ENCODE measurements at regions not wholly inside any gene's neighbourhood (a gene's known extent, or its start where the extent isn't known, plus 50 kb on each side); places are given as distances from the start of the nearest gene placed in this dataset.

DNA sequence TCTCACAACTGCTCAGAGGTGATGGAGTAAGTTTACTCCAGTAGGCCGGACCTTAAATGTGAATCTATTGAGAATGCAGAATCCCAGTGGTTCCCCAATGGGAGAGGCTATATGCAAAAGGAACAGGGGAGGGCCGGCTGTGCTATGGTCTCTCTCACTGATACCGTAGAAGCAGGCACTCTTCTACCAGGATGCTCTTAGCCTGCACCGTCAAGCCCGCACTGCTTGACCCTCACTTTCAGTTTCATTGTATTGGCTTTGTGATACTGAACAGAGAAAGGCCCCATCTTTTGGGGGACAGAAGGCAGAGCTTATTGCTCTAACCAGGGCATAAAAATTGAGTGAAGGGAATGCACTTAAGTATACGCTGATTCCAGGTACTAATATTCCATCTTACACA is 615.0 kb upstream of the RGMB start:
- no peaks in the 10 kb centered on the region for H3K36me3 ChIP-seq (ENCODE audit: insufficient read depth, low read length)
- H3K4me1 ChIP-seq (ENCODE audit: insufficient read depth, low read length, severe bottlenecking): no peaks in the 10 kb centered on the region
- no peaks in the 10 kb centered on the region for H3K9me2 ChIP-seq (ENCODE audit: low read depth, low read length)
- H2AFZ ChIP-seq (ENCODE audit: low read length): no peak overlapping the region
- H3F3A ChIP-seq (ENCODE audit: insufficient read depth, low read length): no peaks in the 10 kb centered on the region
- H4K20me1 ChIP-seq (ENCODE audit: insufficient read depth, low read length): no peaks in the 10 kb centered on the region
- H3K79me2 ChIP-seq (ENCODE audit: insufficient read depth, low read length): no peaks in the 10 kb centered on the region
- H3K4me2 ChIP-seq (ENCODE audit: low read length): no peak overlapping the region
- H3K27me3 ChIP-seq (ENCODE audit: insufficient read depth, low read length): no peaks in the 10 kb centered on the region
- H3K4me3 ChIP-seq (ENCODE audit: low read depth, low read length, poor library complexity, severe bottlenecking): no peak overlapping the region
- H3K27ac ChIP-seq (ENCODE audit: low read depth, low read length, poor library complexity, severe bottlenecking): no peak overlapping the region
- no peaks in the 10 kb centered on the region for H3K9me3 ChIP-seq (ENCODE audit: low read length)
- TF ChIP-seq EZH2 (IDR thresholded peaks at IDR 0.05; ENCODE audit: borderline replicate concordance, low read length): no peak
- H3K9ac ChIP-seq (ENCODE audit: low read length): no peak overlapping the region

DNA sequence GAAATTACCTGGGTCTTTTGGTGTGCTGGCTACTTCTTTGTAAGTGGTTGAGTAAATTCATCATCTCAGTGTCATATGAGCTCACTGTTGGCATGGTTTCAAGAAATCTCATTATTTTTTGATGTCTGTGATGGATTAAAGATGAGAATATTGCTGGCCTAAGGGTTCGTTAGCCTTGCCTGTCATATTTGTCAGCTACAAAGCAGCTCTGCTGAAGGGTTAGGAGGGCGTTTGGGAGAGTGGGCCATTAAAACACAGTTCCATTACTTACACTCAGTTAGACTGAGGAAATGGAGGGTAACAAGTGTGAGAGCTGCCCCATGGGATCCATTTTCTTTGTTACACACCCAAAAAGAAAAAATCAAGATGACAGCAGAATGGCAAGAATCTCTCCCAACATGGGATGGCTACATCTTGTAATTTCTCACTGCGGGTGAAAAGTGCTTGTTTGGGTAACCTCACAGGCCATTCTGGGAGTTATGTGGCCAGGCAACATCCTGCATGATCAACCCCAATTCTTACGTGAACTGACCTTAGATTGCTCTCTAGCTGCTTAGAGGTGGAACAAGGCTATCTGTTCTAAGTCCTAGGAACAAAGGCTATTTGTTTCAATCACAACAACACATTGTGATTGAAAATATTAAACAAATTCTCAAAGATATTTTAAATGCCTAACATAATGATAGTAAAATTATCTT is 609.5 kb upstream of the RGMB start:
- H3K79me2 ChIP-seq (ENCODE audit: insufficient read depth, low read length): no peaks in the 10 kb centered on the region
- no peak overlapping the region for H2AFZ ChIP-seq (ENCODE audit: low read length)
- no peak overlapping the region for H3K4me2 ChIP-seq (ENCODE audit: low read length)
- TF ChIP-seq EZH2 (IDR thresholded peaks at IDR 0.05; ENCODE audit: borderline replicate concordance, low read length): no peak
- TF ChIP-seq, protein P1, sequence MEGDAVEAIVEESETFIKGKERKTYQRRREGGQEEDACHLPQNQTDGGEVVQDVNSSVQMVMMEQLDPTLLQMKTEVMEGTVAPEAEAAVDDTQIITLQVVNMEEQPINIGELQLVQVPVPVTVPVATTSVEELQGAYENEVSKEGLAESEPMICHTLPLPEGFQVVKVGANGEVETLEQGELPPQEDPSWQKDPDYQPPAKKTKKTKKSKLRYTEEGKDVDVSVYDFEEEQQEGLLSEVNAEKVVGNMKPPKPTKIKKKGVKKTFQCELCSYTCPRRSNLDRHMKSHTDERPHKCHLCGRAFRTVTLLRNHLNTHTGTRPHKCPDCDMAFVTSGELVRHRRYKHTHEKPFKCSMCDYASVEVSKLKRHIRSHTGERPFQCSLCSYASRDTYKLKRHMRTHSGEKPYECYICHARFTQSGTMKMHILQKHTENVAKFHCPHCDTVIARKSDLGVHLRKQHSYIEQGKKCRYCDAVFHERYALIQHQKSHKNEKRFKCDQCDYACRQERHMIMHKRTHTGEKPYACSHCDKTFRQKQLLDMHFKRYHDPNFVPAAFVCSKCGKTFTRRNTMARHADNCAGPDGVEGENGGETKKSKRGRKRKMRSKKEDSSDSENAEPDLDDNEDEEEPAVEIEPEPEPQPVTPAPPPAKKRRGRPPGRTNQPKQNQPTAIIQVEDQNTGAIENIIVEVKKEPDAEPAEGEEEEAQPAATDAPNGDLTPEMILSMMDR (IDR thresholded peaks at IDR 0.05; ENCODE audit: low read length): no peak
- H3K9ac ChIP-seq (ENCODE audit: low read length): no peak overlapping the region
- H3K4me3 ChIP-seq (ENCODE audit: low read depth, low read length, poor library complexity, severe bottlenecking): no peak overlapping the region
- no peaks in the 10 kb centered on the region for H3K4me1 ChIP-seq (ENCODE audit: insufficient read depth, low read length, severe bottlenecking)
- no peaks in the 10 kb centered on the region for H3K9me3 ChIP-seq (ENCODE audit: low read length)
- H3K27ac ChIP-seq (ENCODE audit: low read depth, low read length, poor library complexity, severe bottlenecking): no peak overlapping the region
- H3K36me3 ChIP-seq (ENCODE audit: insufficient read depth, low read length): no peaks in the 10 kb centered on the region
- no peaks in the 10 kb centered on the region for H3K9me2 ChIP-seq (ENCODE audit: low read depth, low read length)
- no peaks in the 10 kb centered on the region for H4K20me1 ChIP-seq (ENCODE audit: insufficient read depth, low read length)
- no peaks in the 10 kb centered on the region for H3K27me3 ChIP-seq (ENCODE audit: insufficient read depth, low read length)
- no peaks in the 10 kb centered on the region for H3F3A ChIP-seq (ENCODE audit: insufficient read depth, low read length)

DNA sequence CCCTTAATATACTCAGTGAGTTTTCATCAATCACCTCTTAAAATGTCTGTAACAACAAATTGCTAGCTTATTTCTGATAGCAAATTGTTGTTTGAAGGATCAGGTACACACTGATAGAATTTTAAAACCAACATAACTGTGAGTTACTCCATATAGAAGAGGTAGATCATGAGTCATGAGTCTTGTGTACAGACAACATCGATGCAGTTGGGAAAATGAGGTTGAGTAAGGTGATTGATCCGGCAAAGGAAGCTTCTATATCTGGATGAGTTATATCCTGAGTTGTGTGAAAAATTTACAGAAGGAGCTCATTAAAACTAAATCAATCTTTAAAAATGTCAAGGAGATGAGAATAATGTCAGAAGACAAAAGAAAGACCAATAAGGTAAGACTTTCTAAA is 604.6 kb upstream of the RGMB start:
- H4K20me1 ChIP-seq (ENCODE audit: insufficient read depth, low read length): no peaks in the 10 kb centered on the region
- H3K4me1 ChIP-seq (ENCODE audit: insufficient read depth, low read length, severe bottlenecking): no peaks in the 10 kb centered on the region
- no peaks in the 10 kb centered on the region for H3K36me3 ChIP-seq (ENCODE audit: insufficient read depth, low read length)
- H3K9me3 ChIP-seq (ENCODE audit: low read length): no peaks in the 10 kb centered on the region
- H3K9me2 ChIP-seq (ENCODE audit: low read depth, low read length): no peaks in the 10 kb centered on the region
- H3K9ac ChIP-seq (ENCODE audit: low read length): no peak overlapping the region
- H3K4me2 ChIP-seq (ENCODE audit: low read length): no peak overlapping the region
- H3K27ac ChIP-seq (ENCODE audit: low read depth, low read length, poor library complexity, severe bottlenecking): no peak overlapping the region
- H3K27me3 ChIP-seq (ENCODE audit: insufficient read depth, low read length): no peaks in the 10 kb centered on the region
- no peaks in the 10 kb centered on the region for H3F3A ChIP-seq (ENCODE audit: insufficient read depth, low read length)
- no peak for TF ChIP-seq EZH2 (IDR thresholded peaks at IDR 0.05; ENCODE audit: borderline replicate concordance, low read length)
- TF ChIP-seq, protein P1 (IDR thresholded peaks at IDR 0.05; ENCODE audit: low read length): no peak
- no peak overlapping the region for H2AFZ ChIP-seq (ENCODE audit: low read length)
- no peak overlapping the region for H3K4me3 ChIP-seq (ENCODE audit: low read depth, low read length, poor library complexity, severe bottlenecking)
- H3K79me2 ChIP-seq (ENCODE audit: insufficient read depth, low read length): no peaks in the 10 kb centered on the region

DNA sequence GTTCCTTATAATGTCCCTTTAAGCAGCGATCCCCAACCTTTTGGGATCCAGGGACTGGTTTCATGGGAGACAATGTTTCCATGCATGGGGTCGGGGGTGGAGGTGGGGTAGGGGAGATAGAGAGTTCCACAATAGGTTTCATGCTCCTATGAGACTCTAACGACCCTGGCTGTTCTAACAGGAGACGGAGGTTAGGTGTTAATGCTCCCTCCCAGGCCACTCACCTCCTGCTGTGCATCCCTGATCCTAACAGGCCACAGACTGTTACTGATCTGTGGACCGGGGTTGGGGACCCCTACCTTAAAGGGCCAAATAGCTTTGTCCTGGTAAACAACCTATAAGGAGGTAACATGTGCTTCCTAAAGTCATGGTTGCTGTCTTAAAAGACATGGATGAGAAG is 602.5 kb upstream of the RGMB start:
- H3K79me2 ChIP-seq (ENCODE audit: insufficient read depth, low read length): no peaks in the 10 kb centered on the region

More for the DNA sequence above, 602.5 kb upstream of the RGMB start:
- no peak overlapping the region for H3K27ac ChIP-seq (ENCODE audit: low read depth, low read length, poor library complexity, severe bottlenecking)
- H4K20me1 ChIP-seq (ENCODE audit: insufficient read depth, low read length): no peaks in the 10 kb centered on the region
- no peaks in the 10 kb centered on the region for H3K9me3 ChIP-seq (ENCODE audit: low read length)
- no peaks in the 10 kb centered on the region for H3K27me3 ChIP-seq (ENCODE audit: insufficient read depth, low read length)
- H3K9ac ChIP-seq (ENCODE audit: low read length): no peak overlapping the region
- H3K4me2 ChIP-seq (ENCODE audit: low read length): no peak overlapping the region
- no peak for TF ChIP-seq EZH2 (IDR thresholded peaks at IDR 0.05; ENCODE audit: borderline replicate concordance, low read length)
- TF ChIP-seq, protein P1 (IDR thresholded peaks at IDR 0.05; ENCODE audit: low read length): no peak
- no peaks in the 10 kb centered on the region for H3K4me1 ChIP-seq (ENCODE audit: insufficient read depth, low read length, severe bottlenecking)
- H3F3A ChIP-seq (ENCODE audit: insufficient read depth, low read length): no peaks in the 10 kb centered on the region
- H3K4me3 ChIP-seq (ENCODE audit: low read depth, low read length, poor library complexity, severe bottlenecking): no peak overlapping the region
- no peaks in the 10 kb centered on the region for H3K36me3 ChIP-seq (ENCODE audit: insufficient read depth, low read length)
- no peaks in the 10 kb centered on the region for H3K9me2 ChIP-seq (ENCODE audit: low read depth, low read length)
- H2AFZ ChIP-seq (ENCODE audit: low read length): no peak overlapping the region

All from OCI-LY1 (cell line).